Neural progenitor cell (in vitro differentiated cells): ENCODE measurements at regions not wholly inside any gene's neighbourhood (a gene's known extent, or its start where the extent isn't known, plus 50 kb on each side); places are given as distances from the start of the nearest gene placed in this dataset.

Experiments
- DNase-seq: peaks from one replicate; pipeline ENCODE4 v3.0.0-alpha.2; 2016; ENCODE audit warnings: low spot score
- H2AFZ ChIP-seq: fragments of 200-600 bp; sonication (generic); replicated peaks from 2 replicates; pipeline ENCODE4 v1.6.1; 2016; ENCODE audit warnings: antibody characterized with exemption
- H3F3A ChIP-seq: fragments of 200-600 bp; sonication (generic); 2 replicates; pipeline ENCODE4 v1.6.1; 2016; ENCODE audit warnings: antibody characterized with exemption, low read depth
- H3K27ac ChIP-seq: fragments of 200-600 bp; sonication (generic); 2 replicates; pipeline ENCODE4 v1.5.1; 2016; ENCODE audit warnings: mild to moderate bottlenecking
- H3K27me3 ChIP-seq: fragments of 200-600 bp; sonication (generic); 2 replicates; pipeline ENCODE4 v1.6.1; 2016; ENCODE audit warnings: mild to moderate bottlenecking, moderate library complexity
- H3K36me3 ChIP-seq: fragments of 200-600 bp; sonication (generic); 2 replicates; pipeline ENCODE4 v1.5.1; 2016
- H3K4me1 ChIP-seq: fragments of 200-600 bp; sonication (generic); 2 replicates; pipeline ENCODE4 v1.6.1; 2016; ENCODE audit warnings: mixed run types
- H3K4me2 ChIP-seq: fragments of 200-600 bp; sonication (generic); 2 replicates; pipeline ENCODE4 v1.6.1; 2016
- H3K4me3 ChIP-seq: fragments of 200-600 bp; sonication (generic); 2 replicates; pipeline ENCODE4 v1.5.1; 2016
- H3K79me2 ChIP-seq: fragments of 200-600 bp; sonication (generic); 2 replicates; pipeline ENCODE4 v1.6.1; 2016; ENCODE audit warnings: low read depth
- H3K9ac ChIP-seq: fragments of 200-600 bp; sonication (generic); 2 replicates; pipeline ENCODE4 v1.6.1; 2016
- H3K9me3 ChIP-seq: fragments of 200-600 bp; sonication (generic); 2 replicates; pipeline ENCODE4 v1.5.1; 2016; ENCODE audit warnings: low read depth
- H4K20me1 ChIP-seq: fragments of 200-600 bp; sonication (generic); 2 replicates; pipeline ENCODE4 v1.6.1; 2016; ENCODE audit warnings: low read depth
- H3K27ac Mint-ChIP-seq: 3 replicates; pipeline ENCODE4 v1.8.0; 2021; ENCODE audit warnings: mixed read lengths
- H3K27me3 Mint-ChIP-seq: 2 replicates; pipeline ENCODE4 v1.8.0; 2022; ENCODE audit warnings: low read depth, mild to moderate bottlenecking, inconsistent platforms, moderate library complexity, mixed read lengths; ENCODE audit not compliant: insufficient read depth
- H3K36me3 Mint-ChIP-seq: 3 replicates; pipeline ENCODE4 v1.8.0; 2021; ENCODE audit warnings: mixed read lengths
- H3K4me1 Mint-ChIP-seq: 3 replicates; pipeline ENCODE4 v1.8.0; 2021; ENCODE audit warnings: mixed read lengths
- H3K4me3 Mint-ChIP-seq: 3 replicates; pipeline ENCODE4 v1.8.0; 2021; ENCODE audit warnings: mild to moderate bottlenecking, moderate library complexity, mixed read lengths
- H3K9me3 Mint-ChIP-seq: 3 replicates; pipeline ENCODE4 v1.8.0; 2020; ENCODE audit warnings: mixed read lengths
- CTCF ChIP-seq: fragments of 200-600 bp; sonication (generic); IDR thresholded peaks from 2 replicates; pipeline ENCODE4 v1.5.1; 2017; ENCODE audit warnings: antibody characterized with exemption, mild to moderate bottlenecking
- EZH2 ChIP-seq: fragments of 200-600 bp; sonication (generic); IDR thresholded peaks from 2 replicates; pipeline ENCODE4 v1.6.1; 2017; ENCODE audit warnings: antibody characterized with exemption, mild to moderate bottlenecking, moderate library complexity
- EZH2phosphoT487 ChIP-seq: fragments of 200-600 bp; sonication (generic); IDR thresholded peaks from 2 replicates; pipeline ENCODE4 v1.6.1; 2017; ENCODE audit warnings: antibody characterized with exemption

- H3K36me3 Mint-ChIP-seq = no peaks in the 10 kb centered on the region
- Histone ChIP-seq H3K4me1 (no peaks in the 10 kb centered on the region), H3F3A (no peaks in the 10 kb centered on the region)
Measured at GRCh38 chr7:131183611-131184119, 144.0 kb upstream of the MKLN1 start.

GRCh38 chr7:131186816-131187215, 140.9 kb upstream of the MKLN1 start:
- Mint-ChIP-seq H3K27ac (no peak overlapping the region), H3K4me1 (peaks cover 2% of the 10 kb centered on the region), H3K36me3 (no peaks in the 10 kb centered on the region), H3K27me3 (peaks cover 3% of the 10 kb centered on the region), H3K9me3 (no peaks in the 10 kb centered on the region), H3K4me3 (no peak overlapping the region)
- no peak overlapping the region for H3K4me3 ChIP-seq
- no peaks in the 10 kb centered on the region for H3F3A ChIP-seq
- H3K9ac ChIP-seq = no peak overlapping the region
- H3K4me2 ChIP-seq = no peak overlapping the region
- no peaks in the 10 kb centered on the region for H4K20me1 ChIP-seq
- no peaks in the 10 kb centered on the region for H3K9me3 ChIP-seq
- H2AFZ ChIP-seq = no peak overlapping the region
- DNase-seq = no peak
- no peak for TF ChIP-seq EZH2
- no peak for TF ChIP-seq EZH2phosphoT487
- no peak for TF ChIP-seq CTCF
- peaks cover 10% of the 10 kb centered on the region for H3K4me1 ChIP-seq
- no peaks in the 10 kb centered on the region for H3K79me2 ChIP-seq
- H3K36me3 ChIP-seq = no peaks in the 10 kb centered on the region
- no peaks in the 10 kb centered on the region for H3K27me3 ChIP-seq
- H3K27ac ChIP-seq = no peak overlapping the region

More at GRCh38 chr7:131183611-131184119, 144.0 kb upstream of the MKLN1 start:
- no peaks in the 10 kb centered on the region for H4K20me1 ChIP-seq
- no peak overlapping the region for H3K27ac ChIP-seq
- no peak for DNase-seq
- H3K9ac ChIP-seq = no peak overlapping the region
- no peak overlapping the region for H3K27ac Mint-ChIP-seq
- no peaks in the 10 kb centered on the region for H3K9me3 ChIP-seq
- no peaks in the 10 kb centered on the region for H3K79me2 ChIP-seq
- TF ChIP-seq EZH2phosphoT487 = no peak
- no peak for TF ChIP-seq EZH2
- TF ChIP-seq CTCF = no peak
- H3K4me3 Mint-ChIP-seq = no peak overlapping the region
- peaks cover 2% of the 10 kb centered on the region for H3K4me1 Mint-ChIP-seq
- no peaks in the 10 kb centered on the region for H3K36me3 ChIP-seq
- no peaks in the 10 kb centered on the region for H3K9me3 Mint-ChIP-seq
- H3K27me3 ChIP-seq = no peaks in the 10 kb centered on the region
- H3K4me3 ChIP-seq = no peak overlapping the region
- H2AFZ ChIP-seq = no peak overlapping the region
- peaks cover 3% of the 10 kb centered on the region for H3K27me3 Mint-ChIP-seq
- no peak overlapping the region for H3K4me2 ChIP-seq

GRCh38 chr7:131188367-131189339, 139.0 kb upstream of the MKLN1 start:
- Histone ChIP-seq H3K9ac (no peak overlapping the region), H3K79me2 (no peaks in the 10 kb centered on the region), H3K9me3 (no peaks in the 10 kb centered on the region), H3K27me3 (no peaks in the 10 kb centered on the region), H3K4me3 (no peak overlapping the region), H3K4me2 (no peak overlapping the region), H2AFZ (no peak overlapping the region), H3K36me3 (no peaks in the 10 kb centered on the region), H3F3A (no peaks in the 10 kb centered on the region), H3K4me1 (peaks cover 10% of the 10 kb centered on the region), H4K20me1 (no peaks in the 10 kb centered on the region), H3K27ac (no peak overlapping the region)
- H3K36me3 Mint-ChIP-seq = no peaks in the 10 kb centered on the region
- H3K27ac Mint-ChIP-seq = no peak overlapping the region
- no peaks in the 10 kb centered on the region for H3K9me3 Mint-ChIP-seq
- TF ChIP-seq EZH2phosphoT487 (no peak), CTCF (no peak), EZH2 (no peak)
- peaks cover 3% of the 10 kb centered on the region for H3K27me3 Mint-ChIP-seq
- H3K4me1 Mint-ChIP-seq = peaks cover 2% of the 10 kb centered on the region
- no peak for DNase-seq
- H3K4me3 Mint-ChIP-seq = no peak overlapping the region
